Suprapubic skin (tissue), 3 donors: ENCODE measurements at regions not wholly inside any gene's neighbourhood (a gene's known extent, or its start where the extent isn't known, plus 50 kb on each side); places are given as distances from the start of the nearest gene placed in this dataset.

Experiments
- CTCF ChIP-seq, 2 donors: fragments of 200-600 bp in 1 of 2; fragments of 450-650 bp in 1 of 2; sonication (generic) in 1 of 2; IDR thresholded peaks; one replicate each; pipeline ENCODE4 v1.5.1; 2016 to 2019; ENCODE audit warnings: antibody characterized with exemption in 2 of 2, mild to moderate bottlenecking in 1 of 2, moderate library complexity in 1 of 2
- EP300 ChIP-seq: sonication (generic); formaldehyde crosslinking; IDR thresholded peaks from one replicate; pipeline ENCODE4 v1.6.1; 2017; ENCODE audit warnings: antibody characterized with exemption

- no peak for TF ChIP-seq CTCF (IDR thresholded peaks at IDR 0.05)
- TF ChIP-seq EP300: no peak
Observed at GRCh38 chr6:149230712-149231460, 86.6 kb upstream of the TAB2 start.
